Uterus (tissue), 3 donors: ENCODE measurements at regions not wholly inside any gene's neighbourhood (a gene's known extent, or its start where the extent isn't known, plus 50 kb on each side); places are given as distances from the start of the nearest gene placed in this dataset.

ENCODE experiments used
- DNase-seq, 2 donors: peaks; one replicate each; pipeline ENCODE4 v3.0.0-alpha.2; 2019 to 2020
- H3K27ac ChIP-seq, 2 donors: fragments of 200-600 bp; sonication (generic); 1 replicate in 1 of 2; 2 replicates in 1 of 2; pipeline ENCODE4 v1.5.1; 2016 to 2018
- H3K27me3 ChIP-seq, 2 donors: fragments of 200-600 bp; sonication (generic); one replicate each; pipeline ENCODE4 v1.5.1; 2018 to 2019; ENCODE audit warnings: control low read depth in 1 of 2
- H3K36me3 ChIP-seq, 2 donors: fragments of 200-600 bp; sonication (generic); one replicate each; pipeline ENCODE4 v1.5.1; 2019; ENCODE audit warnings: control low read depth in 1 of 2
- H3K4me1 ChIP-seq, 2 donors: fragments of 200-600 bp; sonication (generic); one replicate each; pipeline ENCODE4 v1.5.1; 2018 to 2019; ENCODE audit warnings: control low read depth in 1 of 2
- H3K4me3 ChIP-seq, 2 donors: fragments of 200-600 bp; sonication (generic); 1 replicate in 1 of 2; 2 replicates in 1 of 2; pipeline ENCODE4 v1.5.1; 2018 to 2019; ENCODE audit warnings: mild to moderate bottlenecking in 1 of 2
- H3K9me3 ChIP-seq, 2 donors: fragments of 200-600 bp; sonication (generic); one replicate each; pipeline ENCODE4 v1.5.1; 2019; ENCODE audit warnings: control low read depth in 1 of 2
- CTCF ChIP-seq, 4 experiments: fragments of 200-600 bp in 2 of 4; fragments of 450-650 bp in 2 of 4; sonication (generic) in 2 of 4; IDR thresholded peaks; one replicate each; pipeline ENCODE4 v1.5.1; 2016 to 2019; ENCODE audit warnings: antibody characterized with exemption in 4 of 4, mild to moderate bottlenecking in 2 of 4, moderate library complexity in 1 of 4
- POLR2A ChIP-seq, 2 donors: fragments of 450-650 bp; IDR thresholded peaks; one replicate each; pipeline ENCODE4 v1.6.1; 2016; ENCODE audit warnings: antibody characterized with exemption in 2 of 2, mild to moderate bottlenecking in 1 of 2, moderate library complexity in 1 of 2
- intact Hi-C: fragments of 100-400 bp; cut with DNase I; formaldehyde crosslinking; loops from one replicate; pipeline ENCODE4 v1.15.1; 2023; ENCODE audit warnings: low total_unique reads
- donor health status: DM: yes; HTN: yes; CAD: no.

- Histone ChIP-seq H3K27ac (no peak overlapping the region), H3K4me3 (no peak overlapping the region), H3K4me1 (no peaks in the 10 kb centered on the region), H3K9me3 (no peaks in the 10 kb centered on the region), H3K36me3 (no peaks in the 10 kb centered on the region), H3K27me3 (no peaks in the 10 kb centered on the region)
- TF ChIP-seq POLR2A (IDR thresholded peaks at IDR 0.05) (no peak), CTCF (IDR thresholded peaks at IDR 0.05) (no peak)
- intact Hi-C loops = no loop called here
- DNase-seq = no peak
Observed at GRCh38 chr9:74284581-74285450, 212.3 kb upstream of the RORB start.

GRCh38 chr9:74293479-74293878 is 203.7 kb upstream of the RORB start:
- TF ChIP-seq CTCF (IDR thresholded peaks at IDR 0.05) (no peak), POLR2A (IDR thresholded peaks at IDR 0.05) (no peak)
- Histone ChIP-seq H3K27ac (no peak overlapping the region), H3K4me1 (no peaks in the 10 kb centered on the region), H3K4me3 (no peak overlapping the region), H3K9me3 (no peaks in the 10 kb centered on the region), H3K36me3 (no peaks in the 10 kb centered on the region), H3K27me3 (no peaks in the 10 kb centered on the region)
- DNase-seq = no peak
- intact Hi-C loops = no loop called here

GRCh38 chr9:74303945-74304344 is 193.2 kb upstream of the RORB start:
- Histone ChIP-seq H3K4me1 (no peaks in the 10 kb centered on the region), H3K36me3 (no peaks in the 10 kb centered on the region), H3K9me3 (no peaks in the 10 kb centered on the region), H3K27me3 (no peaks in the 10 kb centered on the region), H3K27ac (no peak overlapping the region), H3K4me3 (no peak overlapping the region)
- intact Hi-C loops = no loop called here
- TF ChIP-seq CTCF (IDR thresholded peaks at IDR 0.05) (no peak), POLR2A (IDR thresholded peaks at IDR 0.05) (no peak)
- no peak for DNase-seq

GRCh38 chr9:74304598-74304997 is 192.5 kb upstream of the RORB start:
- H3K36me3 ChIP-seq = no peaks in the 10 kb centered on the region
- no peak overlapping the region for H3K27ac ChIP-seq
- TF ChIP-seq POLR2A (IDR thresholded peaks at IDR 0.05) (no peak), CTCF (IDR thresholded peaks at IDR 0.05) (no peak)
- no peak for DNase-seq
- H3K4me1 ChIP-seq = no peaks in the 10 kb centered on the region
- no peaks in the 10 kb centered on the region for H3K27me3 ChIP-seq
- intact Hi-C loops = no loop called here
- no peaks in the 10 kb centered on the region for H3K9me3 ChIP-seq
- H3K4me3 ChIP-seq = no peak overlapping the region

- no peak for TF ChIP-seq CTCF (IDR thresholded peaks at IDR 0.05)
- no peak for TF ChIP-seq POLR2A (IDR thresholded peaks at IDR 0.05)
- no peaks in the 10 kb centered on the region for H3K4me1 ChIP-seq
- intact Hi-C loops = no loop called here
- H3K36me3 ChIP-seq = no peaks in the 10 kb centered on the region
- no peak for DNase-seq
- no peaks in the 10 kb centered on the region for H3K27me3 ChIP-seq
- H3K27ac ChIP-seq = no peak overlapping the region
- H3K9me3 ChIP-seq = no peaks in the 10 kb centered on the region
- H3K4me3 ChIP-seq = no peak overlapping the region
Observed at GRCh38 chr9:74309654-74310053, 187.5 kb upstream of the RORB start.
